ENCODE measurements at regions not wholly inside any gene's neighbourhood (a gene's known extent, or its start where the extent isn't known, plus 50 kb on each side); places are given as distances from the start of the nearest gene placed in this dataset.

DNA sequence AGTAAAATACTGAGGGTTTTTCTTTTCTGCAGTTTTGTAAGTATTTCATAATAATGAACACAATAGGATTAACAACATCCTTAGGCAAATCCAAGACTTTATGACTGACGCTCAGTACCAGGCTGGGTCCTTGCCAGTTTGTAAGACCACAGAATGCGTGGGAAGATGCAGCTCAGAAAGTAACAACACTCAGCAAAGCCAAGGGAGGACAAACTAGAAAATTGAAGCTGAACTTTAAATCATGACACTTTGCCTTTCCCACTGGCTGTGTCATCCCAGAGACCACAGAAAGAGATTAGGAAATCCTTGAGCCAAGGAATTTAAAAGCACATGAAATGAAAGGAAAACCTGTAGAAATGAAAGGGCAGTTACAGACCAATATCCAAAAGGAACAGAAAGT is 426.3 kb upstream of the CHRM3 start:
- TF ChIP-seq POLR2A (IDR thresholded peaks at IDR 0.05) = no peak
- TF ChIP-seq, protein P1, sequence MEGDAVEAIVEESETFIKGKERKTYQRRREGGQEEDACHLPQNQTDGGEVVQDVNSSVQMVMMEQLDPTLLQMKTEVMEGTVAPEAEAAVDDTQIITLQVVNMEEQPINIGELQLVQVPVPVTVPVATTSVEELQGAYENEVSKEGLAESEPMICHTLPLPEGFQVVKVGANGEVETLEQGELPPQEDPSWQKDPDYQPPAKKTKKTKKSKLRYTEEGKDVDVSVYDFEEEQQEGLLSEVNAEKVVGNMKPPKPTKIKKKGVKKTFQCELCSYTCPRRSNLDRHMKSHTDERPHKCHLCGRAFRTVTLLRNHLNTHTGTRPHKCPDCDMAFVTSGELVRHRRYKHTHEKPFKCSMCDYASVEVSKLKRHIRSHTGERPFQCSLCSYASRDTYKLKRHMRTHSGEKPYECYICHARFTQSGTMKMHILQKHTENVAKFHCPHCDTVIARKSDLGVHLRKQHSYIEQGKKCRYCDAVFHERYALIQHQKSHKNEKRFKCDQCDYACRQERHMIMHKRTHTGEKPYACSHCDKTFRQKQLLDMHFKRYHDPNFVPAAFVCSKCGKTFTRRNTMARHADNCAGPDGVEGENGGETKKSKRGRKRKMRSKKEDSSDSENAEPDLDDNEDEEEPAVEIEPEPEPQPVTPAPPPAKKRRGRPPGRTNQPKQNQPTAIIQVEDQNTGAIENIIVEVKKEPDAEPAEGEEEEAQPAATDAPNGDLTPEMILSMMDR (IDR thresholded peaks at IDR 0.05) = no peak
